HG03442 (cell line): ENCODE measurements at regions not wholly inside any gene's neighbourhood (a gene's known extent, or its start where the extent isn't known, plus 50 kb on each side); places are given as distances from the start of the nearest gene placed in this dataset.
A peak's percentile ranks its signal among the peaks of the same experiment; 100 is the strongest.
"Not testable (repeated sequence)": the region's sequence is repeated elsewhere in the genome, so short reads cannot be mapped to it uniquely, and the experiment has no call there.

Experiments
- ATAC-seq: cut with Tn5 transposase; IDR thresholded peaks from one replicate; pipeline ENCODE4 v1.9.1; 2021; ENCODE audit warnings: mild to moderate bottlenecking, moderate library complexity; ENCODE audit not compliant: unreplicated experiment

GRCh38 chr4:146076081-146076480, 99.4 kb upstream of the LSM6 start:
- ATAC-seq, result no peak

GRCh38 chr4:146073517-146073916, 102.0 kb upstream of the LSM6 start:
- ATAC-seq, result peak; percentile 59

- no peak for ATAC-seq
These were observed 103.1 kb upstream of the LSM6 start for GRCh38 chr4:146072376-146072775.

GRCh38 chr4:146071390-146071789, 104.1 kb upstream of the LSM6 start:
- no peak for ATAC-seq

GRCh38 chr4:146063143-146063542, 112.4 kb upstream of the LSM6 start:
- ATAC-seq, result peak; percentile 25

- ATAC-seq, result no peak
These were observed 113.2 kb upstream of the LSM6 start for GRCh38 chr4:146062340-146062739.

- no peak for ATAC-seq
These were observed 113.7 kb upstream of the LSM6 start for GRCh38 chr4:146061610-146062334.

- peak; percentile 78 for ATAC-seq
These were observed 115.7 kb upstream of the LSM6 start for GRCh38 chr4:146059865-146060264.

GRCh38 chr4:146059151-146059550, 116.4 kb upstream of the LSM6 start:
- ATAC-seq, result peak; percentile 38

- no peak for ATAC-seq
These were observed 117.0 kb upstream of the LSM6 start for GRCh38 chr4:146058531-146058930.

GRCh38 chr4:146054676-146055075, 116.1 kb upstream of the ZNF827 start:
- ATAC-seq, result peak; percentile 48

GRCh38 chr4:146053891-146054290, 115.3 kb upstream of the ZNF827 start:
- ATAC-seq, result no peak

- ATAC-seq, result no peak
These were observed 113.2 kb upstream of the ZNF827 start for GRCh38 chr4:146051728-146052391.

- no peak for ATAC-seq
These were observed 112.6 kb upstream of the ZNF827 start for GRCh38 chr4:146051223-146051622.

- peak; percentile 80 for ATAC-seq
These were observed 111.2 kb upstream of the ZNF827 start for GRCh38 chr4:146049802-146050201.

GRCh38 chr4:146047768-146048167, 109.1 kb upstream of the ZNF827 start:
- not testable (repeated sequence) for ATAC-seq

- ATAC-seq, result no peak
These were observed 102.7 kb upstream of the ZNF827 start for GRCh38 chr4:146041139-146042004.

- no peak for ATAC-seq
These were observed 102.0 kb upstream of the ZNF827 start for GRCh38 chr4:146040623-146041022.

GRCh38 chr4:146033149-146033548, 94.5 kb upstream of the ZNF827 start:
- ATAC-seq, result no peak

- ATAC-seq, result no peak
These were observed 93.7 kb upstream of the ZNF827 start for GRCh38 chr4:146032234-146032860.
